Activated CD4-positive, alpha-beta T cell treated with anti-CD3 and anti-CD28 coated beads, Interleukin-2, amount 10 ng/mL, durations not matched to agents 24 days and 14 days (primary cell): ENCODE measurements at regions not wholly inside any gene's neighbourhood (a gene's known extent, or its start where the extent isn't known, plus 50 kb on each side); places are given as distances from the start of the nearest gene placed in this dataset.
A peak's percentile ranks its signal among the peaks of the same experiment; 100 is the strongest.
"Not testable (repeated sequence)": the region's sequence is repeated elsewhere in the genome, so short reads cannot be mapped to it uniquely, and the experiment has no call there.

ENCODE experiments used
- DNase-seq: peaks from one replicate; pipeline ENCODE4 v3.0.0; 2022
- H3K27ac Mint-ChIP-seq: one replicate; pipeline ENCODE4 v1.8.0; 2022; ENCODE audit warnings: mild to moderate bottlenecking, mixed read lengths
- H3K27me3 Mint-ChIP-seq: one replicate; pipeline ENCODE4 v1.8.0; 2022; ENCODE audit warnings: mixed read lengths
- H3K36me3 Mint-ChIP-seq: one replicate; pipeline ENCODE4 v1.8.0; 2022; ENCODE audit warnings: low read depth, mild to moderate bottlenecking, mixed read lengths
- H3K4me1 Mint-ChIP-seq: one replicate; pipeline ENCODE4 v1.8.0; 2021; ENCODE audit warnings: mixed read lengths
- H3K4me3 Mint-ChIP-seq: one replicate; pipeline ENCODE4 v1.8.0; 2022; ENCODE audit warnings: mild to moderate bottlenecking, moderate library complexity, mixed read lengths
- H3K9me3 Mint-ChIP-seq: one replicate; pipeline ENCODE4 v1.8.0; 2021; ENCODE audit warnings: mixed read lengths
- intact Hi-C: fragments of 100-400 bp; cut with micrococcal nuclease; formaldehyde crosslinking; loops from one replicate; pipeline ENCODE4 v1.15.1; 2023

- no peaks in the 10 kb centered on the region for H3K9me3 Mint-ChIP-seq
- no peaks in the 10 kb centered on the region for H3K27me3 Mint-ChIP-seq
Observed at GRCh38 chr6:94953867-94954631, 623.3 kb upstream of the MANEA start.

GRCh38 chr6:94955156-94955555, 622.2 kb upstream of the MANEA start:
- no peaks in the 10 kb centered on the region for H3K27me3 Mint-ChIP-seq
- no peaks in the 10 kb centered on the region for H3K36me3 Mint-ChIP-seq
- H3K9me3 Mint-ChIP-seq, result no peaks in the 10 kb centered on the region
- DNase-seq, result no peak
- no peak overlapping the region for H3K27ac Mint-ChIP-seq
- H3K4me3 Mint-ChIP-seq, result no peak overlapping the region
- no peaks in the 10 kb centered on the region for H3K4me1 Mint-ChIP-seq
- intact Hi-C loops, result no loop called here

More at GRCh38 chr6:94953867-94954631, 623.3 kb upstream of the MANEA start:
- Mint-ChIP-seq H3K36me3 (no peaks in the 10 kb centered on the region), H3K4me3 (no peak overlapping the region), H3K27ac (no peak overlapping the region), H3K4me1 (no peaks in the 10 kb centered on the region)
- intact Hi-C loops, result no loop called here
- no peak for DNase-seq

GRCh38 chr6:94956910-94957309, 620.4 kb upstream of the MANEA start:
- Mint-ChIP-seq H3K27ac (no peak overlapping the region), H3K27me3 (no peaks in the 10 kb centered on the region), H3K9me3 (no peaks in the 10 kb centered on the region), H3K4me1 (no peaks in the 10 kb centered on the region), H3K4me3 (no peak overlapping the region), H3K36me3 (no peaks in the 10 kb centered on the region)
- DNase-seq, result peak; percentile 60
- intact Hi-C loops, result no loop called here

- intact Hi-C loops, H3K27ac Mint-ChIP-seq, H3K9me3 Mint-ChIP-seq, DNase-seq, H3K4me1 Mint-ChIP-seq, H3K27me3 Mint-ChIP-seq, H3K4me3 Mint-ChIP-seq, H3K36me3 Mint-ChIP-seq: not testable (repeated sequence)
Observed at GRCh38 chr6:94964703-94965102, 612.6 kb upstream of the MANEA start.

GRCh38 chr6:94988701-94989100, 588.6 kb upstream of the MANEA start:
- Mint-ChIP-seq H3K9me3 (no peaks in the 10 kb centered on the region), H3K27me3 (no peaks in the 10 kb centered on the region), H3K27ac (no peak overlapping the region), H3K4me3 (no peak overlapping the region), H3K4me1 (no peaks in the 10 kb centered on the region), H3K36me3 (no peaks in the 10 kb centered on the region)
- intact Hi-C loops, result no loop called here
- no peak for DNase-seq

GRCh38 chr6:95017922-95018321, 559.4 kb upstream of the MANEA start:
- H3K27me3 Mint-ChIP-seq, result no peaks in the 10 kb centered on the region
- H3K4me1 Mint-ChIP-seq, result no peaks in the 10 kb centered on the region
- H3K27ac Mint-ChIP-seq, result no peak overlapping the region
- intact Hi-C loops, result no loop called here
- H3K9me3 Mint-ChIP-seq, result no peaks in the 10 kb centered on the region
- H3K4me3 Mint-ChIP-seq, result no peak overlapping the region
- H3K36me3 Mint-ChIP-seq, result no peaks in the 10 kb centered on the region
- no peak for DNase-seq
